ENCODE measurements at regions not wholly inside any gene's neighbourhood (a gene's known extent, or its start where the extent isn't known, plus 50 kb on each side); places are given as distances from the start of the nearest gene placed in this dataset.
A peak's percentile ranks its signal among the peaks of the same experiment; 100 is the strongest.

DNA sequence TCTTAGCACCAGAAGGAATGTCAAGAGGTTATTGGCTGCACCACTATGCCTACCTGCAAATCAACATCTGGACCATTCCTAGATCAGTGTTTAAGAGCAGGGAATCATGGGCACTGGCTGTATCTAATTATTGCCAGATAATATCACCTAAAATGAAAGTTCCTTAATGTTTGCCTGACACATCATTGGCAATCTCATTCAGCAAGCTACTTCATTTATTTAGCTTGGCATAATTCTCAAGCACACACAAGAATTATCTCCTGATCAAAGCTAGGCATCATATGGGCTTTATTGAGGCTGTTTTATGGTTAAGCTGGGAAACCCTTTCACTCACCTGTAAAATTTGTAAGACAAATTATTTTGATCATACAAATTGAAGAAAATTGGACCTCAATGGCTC is 581.7 kb downstream of the INHBA start (continued):
- TF ChIP-seq, protein P1, sequence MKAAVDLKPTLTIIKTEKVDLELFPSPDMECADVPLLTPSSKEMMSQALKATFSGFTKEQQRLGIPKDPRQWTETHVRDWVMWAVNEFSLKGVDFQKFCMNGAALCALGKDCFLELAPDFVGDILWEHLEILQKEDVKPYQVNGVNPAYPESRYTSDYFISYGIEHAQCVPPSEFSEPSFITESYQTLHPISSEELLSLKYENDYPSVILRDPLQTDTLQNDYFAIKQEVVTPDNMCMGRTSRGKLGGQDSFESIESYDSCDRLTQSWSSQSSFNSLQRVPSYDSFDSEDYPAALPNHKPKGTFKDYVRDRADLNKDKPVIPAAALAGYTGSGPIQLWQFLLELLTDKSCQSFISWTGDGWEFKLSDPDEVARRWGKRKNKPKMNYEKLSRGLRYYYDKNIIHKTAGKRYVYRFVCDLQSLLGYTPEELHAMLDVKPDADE (IDR thresholded peaks at IDR 0.05) = no peak
- TF ChIP-seq ZNF331 (CRISPR knock-in tag; IDR thresholded peaks at IDR 0.05; ENCODE audit: low read depth) = no peak
- no peak for TF ChIP-seq JUNB (IDR thresholded peaks at IDR 0.05; ENCODE audit: unreplicated experiment)

DNA sequence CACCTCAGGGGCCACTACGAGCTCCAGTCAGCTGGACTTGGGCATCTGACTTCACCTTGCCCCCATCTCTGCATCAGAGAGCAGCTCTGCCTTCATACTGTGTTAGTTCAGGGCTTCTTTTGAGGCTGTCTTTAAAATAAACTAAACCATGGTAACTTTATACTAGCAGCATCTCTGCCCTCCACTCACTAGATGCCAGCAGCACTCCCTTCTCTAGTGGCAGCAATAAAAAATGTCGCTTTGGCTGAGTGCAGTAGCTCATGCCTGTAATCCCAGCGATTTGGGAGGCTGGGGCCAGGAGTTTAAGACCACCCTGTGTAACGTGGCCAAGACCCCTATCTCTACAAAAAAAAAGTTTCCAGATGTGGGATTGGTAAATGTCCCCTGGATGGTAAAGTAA is 584.4 kb downstream of the INHBA start:
- Histone ChIP-seq H4K20me1 (replicated peaks; ENCODE audit: insufficient read depth) (no peaks in the 10 kb centered on the region), H3K4me2 (0 out of 2 replicates have a peak overlapping the region, but pooled peaks have one; percentile 61), H3K79me2 (replicated peaks; ENCODE audit: insufficient read depth) (no peaks in the 10 kb centered on the region), H3F3A (replicated peaks; ENCODE audit: low read depth) (no peaks in the 10 kb centered on the region), H3K27me3 (ENCODE audit: insufficient read depth) (no peaks in the 10 kb centered on the region), H3K36me3 (ENCODE audit: insufficient read depth) (no peaks in the 10 kb centered on the region), H3K4me3 (no peak overlapping the region), H3K27ac (ENCODE audit: low read depth) (no peak overlapping the region), H3K9me2 (ENCODE audit: insufficient read depth) (peaks cover 7% of the 10 kb centered on the region; the same call in 1 of the 2 replicates), H2AFZ (peak overlapping the region; percentile 66), H3K4me1 (ENCODE audit: insufficient read depth) (no peaks in the 10 kb centered on the region)
- Mint-ChIP-seq H3K36me3 (ENCODE audit: low read depth) (no peaks in the 10 kb centered on the region), H3K4me1 (peaks cover 5% of the 10 kb centered on the region), H3K27ac (no peak overlapping the region), H3K4me3 (no peak overlapping the region), H3K9me3 (0 out of 3 replicates have a peak, but pooled peaks cover 4% of the 10 kb centered on the region), H3K27me3 (ENCODE audit: insufficient read depth, low read depth, poor library complexity) (no peaks in the 10 kb centered on the region)
- DNase-seq (ENCODE audit: low spot score) (no peak), ATAC-seq (no peak)
- no peak for TF ChIP-seq STAT1 (IDR thresholded peaks at IDR 0.05; ENCODE audit: unreplicated experiment)
- TF ChIP-seq, protein P2, sequence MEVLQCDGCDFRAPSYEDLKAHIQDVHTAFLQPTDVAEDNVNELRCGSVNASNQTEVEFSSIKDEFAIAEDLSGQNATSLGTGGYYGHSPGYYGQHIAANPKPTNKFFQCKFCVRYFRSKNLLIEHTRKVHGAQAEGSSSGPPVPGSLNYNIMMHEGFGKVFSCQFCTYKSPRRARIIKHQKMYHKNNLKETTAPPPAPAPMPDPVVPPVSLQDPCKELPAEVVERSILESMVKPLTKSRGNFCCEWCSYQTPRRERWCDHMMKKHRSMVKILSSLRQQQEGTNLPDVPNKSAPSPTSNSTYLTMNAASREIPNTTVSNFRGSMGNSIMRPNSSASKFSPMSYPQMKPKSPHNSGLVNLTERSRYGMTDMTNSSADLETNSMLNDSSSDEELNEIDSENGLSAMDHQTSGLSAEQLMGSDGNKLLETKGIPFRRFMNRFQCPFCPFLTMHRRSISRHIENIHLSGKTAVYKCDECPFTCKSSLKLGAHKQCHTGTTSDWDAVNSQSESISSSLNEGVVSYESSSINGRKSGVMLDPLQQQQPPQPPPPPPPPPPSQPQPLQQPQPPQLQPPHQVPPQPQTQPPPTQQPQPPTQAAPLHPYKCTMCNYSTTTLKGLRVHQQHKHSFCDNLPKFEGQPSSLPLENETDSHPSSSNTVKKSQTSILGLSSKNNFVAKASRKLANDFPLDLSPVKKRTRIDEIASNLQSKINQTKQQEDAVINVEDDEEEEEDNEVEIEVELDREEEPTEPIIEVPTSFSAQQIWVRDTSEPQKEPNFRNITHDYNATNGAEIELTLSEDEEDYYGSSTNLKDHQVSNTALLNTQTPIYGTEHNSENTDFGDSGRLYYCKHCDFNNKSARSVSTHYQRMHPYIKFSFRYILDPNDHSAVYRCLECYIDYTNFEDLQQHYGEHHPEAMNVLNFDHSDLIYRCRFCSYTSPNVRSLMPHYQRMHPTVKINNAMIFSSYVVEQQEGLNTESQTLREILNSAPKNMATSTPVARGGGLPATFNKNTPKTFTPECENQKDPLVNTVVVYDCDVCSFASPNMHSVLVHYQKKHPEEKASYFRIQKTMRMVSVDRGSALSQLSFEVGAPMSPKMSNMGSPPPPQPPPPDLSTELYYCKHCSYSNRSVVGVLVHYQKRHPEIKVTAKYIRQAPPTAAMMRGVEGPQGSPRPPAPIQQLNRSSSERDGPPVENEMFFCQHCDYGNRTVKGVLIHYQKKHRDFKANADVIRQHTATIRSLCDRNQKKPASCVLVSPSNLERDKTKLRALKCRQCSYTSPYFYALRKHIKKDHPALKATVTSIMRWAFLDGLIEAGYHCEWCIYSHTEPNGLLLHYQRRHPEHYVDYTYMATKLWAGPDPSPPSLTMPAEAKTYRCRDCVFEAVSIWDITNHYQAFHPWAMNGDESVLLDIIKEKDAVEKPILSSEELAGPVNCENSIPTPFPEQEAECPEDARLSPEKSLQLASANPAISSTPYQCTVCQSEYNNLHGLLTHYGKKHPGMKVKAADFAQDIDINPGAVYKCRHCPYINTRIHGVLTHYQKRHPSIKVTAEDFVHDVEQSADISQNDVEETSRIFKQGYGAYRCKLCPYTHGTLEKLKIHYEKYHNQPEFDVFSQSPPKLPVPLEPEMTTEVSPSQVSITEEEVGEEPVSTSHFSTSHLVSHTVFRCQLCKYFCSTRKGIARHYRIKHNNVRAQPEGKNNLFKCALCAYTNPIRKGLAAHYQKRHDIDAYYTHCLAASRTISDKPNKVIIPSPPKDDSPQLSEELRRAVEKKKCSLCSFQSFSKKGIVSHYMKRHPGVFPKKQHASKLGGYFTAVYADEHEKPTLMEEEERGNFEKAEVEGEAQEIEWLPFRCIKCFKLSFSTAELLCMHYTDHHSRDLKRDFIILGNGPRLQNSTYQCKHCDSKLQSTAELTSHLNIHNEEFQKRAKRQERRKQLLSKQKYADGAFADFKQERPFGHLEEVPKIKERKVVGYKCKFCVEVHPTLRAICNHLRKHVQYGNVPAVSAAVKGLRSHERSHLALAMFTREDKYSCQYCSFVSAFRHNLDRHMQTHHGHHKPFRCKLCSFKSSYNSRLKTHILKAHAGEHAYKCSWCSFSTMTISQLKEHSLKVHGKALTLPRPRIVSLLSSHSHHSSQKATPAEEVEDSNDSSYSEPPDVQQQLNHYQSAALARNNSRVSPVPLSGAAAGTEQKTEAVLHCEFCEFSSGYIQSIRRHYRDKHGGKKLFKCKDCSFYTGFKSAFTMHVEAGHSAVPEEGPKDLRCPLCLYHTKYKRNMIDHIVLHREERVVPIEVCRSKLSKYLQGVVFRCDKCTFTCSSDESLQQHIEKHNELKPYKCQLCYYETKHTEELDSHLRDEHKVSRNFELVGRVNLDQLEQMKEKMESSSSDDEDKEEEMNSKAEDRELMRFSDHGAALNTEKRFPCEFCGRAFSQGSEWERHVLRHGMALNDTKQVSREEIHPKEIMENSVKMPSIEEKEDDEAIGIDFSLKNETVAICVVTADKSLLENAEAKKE (CRISPR knock-in tag; IDR thresholded peaks at IDR 0.05) = no peak
- TF ChIP-seq NANOG (IDR thresholded peaks at IDR 0.05; ENCODE audit: borderline replicate concordance) = no peak
- no peak for TF ChIP-seq EZH2phosphoT487 (IDR thresholded peaks at IDR 0.05; ENCODE audit: unreplicated experiment)
- TF ChIP-seq CREB1 (CRISPR knock-in tag; IDR thresholded peaks at IDR 0.05; ENCODE audit: low read depth) = no peak
- TF ChIP-seq EZH2 (IDR thresholded peaks at IDR 0.05; ENCODE audit: low read depth, unreplicated experiment) = no peak
- TF ChIP-seq, protein P3, sequence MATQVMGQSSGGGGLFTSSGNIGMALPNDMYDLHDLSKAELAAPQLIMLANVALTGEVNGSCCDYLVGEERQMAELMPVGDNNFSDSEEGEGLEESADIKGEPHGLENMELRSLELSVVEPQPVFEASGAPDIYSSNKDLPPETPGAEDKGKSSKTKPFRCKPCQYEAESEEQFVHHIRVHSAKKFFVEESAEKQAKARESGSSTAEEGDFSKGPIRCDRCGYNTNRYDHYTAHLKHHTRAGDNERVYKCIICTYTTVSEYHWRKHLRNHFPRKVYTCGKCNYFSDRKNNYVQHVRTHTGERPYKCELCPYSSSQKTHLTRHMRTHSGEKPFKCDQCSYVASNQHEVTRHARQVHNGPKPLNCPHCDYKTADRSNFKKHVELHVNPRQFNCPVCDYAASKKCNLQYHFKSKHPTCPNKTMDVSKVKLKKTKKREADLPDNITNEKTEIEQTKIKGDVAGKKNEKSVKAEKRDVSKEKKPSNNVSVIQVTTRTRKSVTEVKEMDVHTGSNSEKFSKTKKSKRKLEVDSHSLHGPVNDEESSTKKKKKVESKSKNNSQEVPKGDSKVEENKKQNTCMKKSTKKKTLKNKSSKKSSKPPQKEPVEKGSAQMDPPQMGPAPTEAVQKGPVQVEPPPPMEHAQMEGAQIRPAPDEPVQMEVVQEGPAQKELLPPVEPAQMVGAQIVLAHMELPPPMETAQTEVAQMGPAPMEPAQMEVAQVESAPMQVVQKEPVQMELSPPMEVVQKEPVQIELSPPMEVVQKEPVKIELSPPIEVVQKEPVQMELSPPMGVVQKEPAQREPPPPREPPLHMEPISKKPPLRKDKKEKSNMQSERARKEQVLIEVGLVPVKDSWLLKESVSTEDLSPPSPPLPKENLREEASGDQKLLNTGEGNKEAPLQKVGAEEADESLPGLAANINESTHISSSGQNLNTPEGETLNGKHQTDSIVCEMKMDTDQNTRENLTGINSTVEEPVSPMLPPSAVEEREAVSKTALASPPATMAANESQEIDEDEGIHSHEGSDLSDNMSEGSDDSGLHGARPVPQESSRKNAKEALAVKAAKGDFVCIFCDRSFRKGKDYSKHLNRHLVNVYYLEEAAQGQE (IDR thresholded peaks at IDR 0.05; ENCODE audit: unreplicated experiment) = no peak
- TF ChIP-seq, protein P1 (IDR thresholded peaks at IDR 0.05) = no peak
- no peak for TF ChIP-seq POLR2AphosphoS5 (IDR thresholded peaks at IDR 0.05; ENCODE audit: low read depth)
- TF ChIP-seq ZNF331 (CRISPR knock-in tag; IDR thresholded peaks at IDR 0.05; ENCODE audit: low read depth) = no peak
- TF ChIP-seq ZNF114 (CRISPR knock-in tag; IDR thresholded peaks at IDR 0.05) = no peak

Data from GM23338 (cell line).